ENCODE measurements at regions not wholly inside any gene's neighbourhood (a gene's known extent, or its start where the extent isn't known, plus 50 kb on each side); places are given as distances from the start of the nearest gene placed in this dataset.
"Not testable (repeated sequence)": the region's sequence is repeated elsewhere in the genome, so short reads cannot be mapped to it uniquely, and the experiment has no call there.

DNA sequence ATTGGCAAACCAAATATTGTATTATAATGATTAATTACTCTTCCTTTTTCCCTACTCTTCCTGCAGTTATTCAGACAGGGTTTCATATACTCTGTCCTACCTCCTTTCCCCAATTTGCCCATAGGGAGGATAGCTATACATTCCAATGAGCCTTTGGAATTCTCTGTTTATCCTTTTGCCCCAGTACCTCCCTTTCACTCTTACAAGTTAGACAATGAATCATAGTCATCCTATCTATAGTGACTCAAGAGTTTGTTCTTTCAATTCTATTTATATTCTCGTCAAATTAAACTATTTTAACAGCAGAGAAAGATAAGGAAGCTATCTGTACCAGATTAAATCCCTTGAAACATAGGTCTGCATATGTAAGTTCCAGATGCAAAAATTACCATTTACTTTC is 437.5 kb downstream of the NR4A2 start:
- no peak for DNase-seq

DNA sequence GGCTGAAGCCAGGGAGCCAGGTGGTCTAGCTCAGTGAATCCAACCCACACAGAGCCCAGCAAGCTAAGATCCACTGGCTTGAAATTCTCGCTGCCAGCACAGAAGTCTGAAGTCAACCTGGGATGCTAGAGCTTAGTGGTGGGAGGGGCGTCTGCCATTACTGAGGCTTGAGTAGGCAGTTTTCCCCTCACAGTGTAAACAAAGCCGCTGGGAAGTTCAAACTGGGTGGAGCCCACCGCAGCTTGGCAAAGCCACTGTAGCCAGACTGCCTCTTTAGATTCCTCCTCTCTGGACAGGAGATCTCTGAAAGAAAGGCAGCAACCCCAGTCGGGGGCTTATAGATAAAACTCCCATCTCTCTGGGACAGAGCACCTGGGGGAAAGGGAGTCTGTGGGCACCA is 452.1 kb downstream of the NR4A2 start:
- DNase-seq, result not testable (repeated sequence)

GRCh38 chr2:155879900-155880299 is 452.6 kb downstream of the NR4A2 start:
- not testable (repeated sequence) for DNase-seq

DNA sequence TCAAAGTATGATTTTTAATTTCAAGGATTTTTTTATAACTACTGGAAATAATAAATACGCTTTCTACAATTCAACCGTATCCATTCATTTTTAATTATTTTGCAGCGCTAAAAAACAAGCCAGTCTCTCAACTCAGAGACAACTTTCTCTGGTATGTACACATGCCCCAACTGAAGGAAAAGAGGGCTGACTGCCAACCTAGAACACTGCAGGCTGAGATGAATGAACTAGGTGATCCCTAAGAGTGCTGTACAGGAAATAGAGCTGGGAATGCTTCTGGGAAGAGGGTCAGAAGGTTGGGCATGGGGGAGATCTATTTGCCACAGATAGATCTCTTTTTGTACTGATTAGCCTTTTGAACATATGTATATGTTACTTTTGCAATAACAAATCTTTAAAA is 460.1 kb downstream of the NR4A2 start:
- no peak for DNase-seq

GRCh38 chr2:155871940-155872339 is 460.6 kb downstream of the NR4A2 start:
- DNase-seq, result no peak

DNA sequence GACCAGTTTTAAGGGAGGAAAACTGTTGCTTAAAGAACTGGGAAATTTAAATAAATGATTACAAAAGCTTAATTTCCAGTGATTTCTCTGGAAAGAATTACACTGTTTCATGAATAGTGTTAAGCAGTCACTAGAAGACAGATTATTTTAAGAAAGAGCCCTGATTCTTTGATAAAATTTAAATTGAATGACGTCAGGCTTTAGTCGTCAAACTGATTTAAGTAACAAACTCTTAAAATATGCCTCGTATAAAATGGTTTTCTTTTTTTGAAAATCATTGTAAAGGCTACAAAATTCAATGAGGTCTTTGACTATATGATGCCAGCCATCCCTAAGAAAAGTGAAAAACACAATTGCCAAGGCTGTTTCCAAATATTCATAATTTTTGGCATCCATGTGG is 465.0 kb downstream of the NR4A2 start:
- no peak for DNase-seq

DNA sequence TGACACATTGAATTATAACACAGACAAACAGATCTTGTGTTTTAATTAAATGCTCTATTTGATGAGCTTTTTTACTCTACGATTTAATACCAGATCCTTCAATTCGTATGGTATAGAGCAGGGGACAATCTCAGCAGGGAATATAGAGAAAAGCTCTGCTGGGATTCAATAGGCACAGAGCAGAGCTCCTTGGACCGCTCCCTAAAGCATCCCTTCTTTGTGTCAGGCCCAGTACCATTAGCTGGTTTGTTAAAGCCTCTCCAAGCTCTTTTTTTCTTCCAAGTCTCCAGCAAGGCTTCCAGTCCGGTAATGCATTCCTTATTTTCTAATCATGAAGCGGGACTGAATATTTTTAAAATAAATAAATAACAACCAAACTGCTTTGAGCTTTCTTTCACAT is 466.0 kb downstream of the NR4A2 start:
- DNase-seq, result no peak

DNA sequence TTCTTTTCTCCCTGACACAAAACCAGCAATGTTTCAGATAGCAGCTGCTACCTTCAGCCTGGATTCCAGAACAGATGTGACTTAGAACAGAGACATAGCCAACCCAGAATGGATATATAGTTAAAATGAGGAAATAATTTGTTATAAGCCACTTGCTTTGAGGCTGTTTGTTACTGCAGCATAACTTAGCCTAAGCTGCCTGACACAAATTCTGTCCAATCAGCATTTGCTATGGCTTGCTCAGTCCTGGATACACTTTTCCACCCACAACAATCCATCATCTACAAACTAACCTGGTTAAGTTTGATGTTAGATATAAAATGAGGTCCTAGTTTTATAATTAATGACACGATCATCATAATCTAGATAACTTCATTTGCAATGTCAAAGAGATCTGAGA is 480.4 kb downstream of the NR4A2 start:
- DNase-seq, result no peak

DNA sequence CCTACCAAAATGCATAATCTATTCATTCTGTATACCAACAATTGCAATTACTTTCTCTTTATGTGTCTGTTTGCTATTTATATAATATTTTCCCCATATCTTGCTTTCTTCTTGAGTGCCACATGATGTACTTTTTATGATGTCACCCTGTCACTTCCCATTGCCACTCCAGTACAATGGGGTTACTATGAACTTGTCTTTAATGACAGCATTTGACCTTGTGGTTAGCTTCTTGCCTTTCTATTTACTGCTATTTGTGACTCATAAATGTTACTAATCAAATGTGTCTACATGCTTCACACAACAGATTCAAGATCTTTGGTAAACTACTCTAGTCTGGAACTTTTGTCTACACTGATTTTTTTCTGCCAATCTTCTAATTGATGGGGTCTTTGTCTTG is 486.3 kb downstream of the NR4A2 start:
- no peak for DNase-seq

DNA sequence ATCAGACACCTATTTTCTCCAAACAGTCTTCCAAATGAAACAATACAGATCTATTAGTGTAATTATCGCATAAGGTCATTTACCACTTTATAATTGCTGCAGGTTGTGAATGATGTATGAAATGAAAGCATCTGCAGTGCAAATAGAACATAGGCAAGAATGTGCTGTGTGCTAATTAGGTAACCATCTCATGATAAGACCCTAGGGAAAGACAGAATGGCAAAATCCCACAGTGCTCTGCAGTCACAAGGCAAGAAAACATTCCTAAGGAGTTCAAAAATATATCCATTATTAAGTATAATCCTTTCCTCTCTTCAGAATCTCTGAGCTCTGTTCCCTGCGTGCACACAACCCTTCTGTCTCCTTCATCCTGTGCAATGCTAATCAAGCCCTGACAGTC is 488.1 kb downstream of the NR4A2 start:
- DNase-seq, result no peak

DNA sequence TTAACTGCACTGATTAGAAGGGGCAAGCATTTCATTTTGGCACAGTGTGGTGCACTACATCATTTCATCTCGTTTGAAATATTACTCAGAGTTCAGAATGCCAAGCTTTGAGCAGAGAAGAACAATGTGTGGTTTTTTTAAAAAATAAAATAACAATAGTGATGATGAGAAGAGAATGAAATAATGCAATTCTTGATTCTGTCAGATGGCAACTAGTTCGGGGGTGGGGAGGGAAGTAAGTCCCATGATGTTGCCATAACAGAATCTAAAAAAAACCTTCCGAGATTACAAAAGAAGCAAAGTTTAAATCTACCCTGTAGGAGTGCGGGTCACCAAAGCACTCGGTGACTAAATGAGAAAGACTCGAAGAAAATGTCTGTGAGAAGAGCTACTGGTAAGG is 490.4 kb downstream of the NR4A2 start:
- DNase-seq, result peak; percentile 9

DNA sequence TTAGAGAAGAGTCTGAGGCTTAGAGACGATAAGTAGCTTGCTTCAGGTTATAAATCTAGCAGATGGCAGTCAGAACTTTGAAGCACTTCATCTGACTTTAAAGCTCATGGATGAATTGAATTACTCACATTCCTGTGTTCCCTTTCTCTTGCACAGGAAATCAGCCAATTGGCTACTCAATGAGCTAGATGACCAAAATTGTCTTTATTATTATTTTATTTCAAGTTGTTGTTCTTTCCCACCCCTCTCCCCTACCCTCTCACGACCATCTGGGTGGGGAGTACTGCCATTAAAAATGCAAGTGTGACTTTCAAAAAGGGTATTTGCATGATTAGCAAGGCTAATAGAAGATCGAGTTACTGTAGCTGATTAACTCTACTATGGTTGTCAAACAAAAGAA is 491.1 kb downstream of the NR4A2 start:
- DNase-seq, result no peak

DNA sequence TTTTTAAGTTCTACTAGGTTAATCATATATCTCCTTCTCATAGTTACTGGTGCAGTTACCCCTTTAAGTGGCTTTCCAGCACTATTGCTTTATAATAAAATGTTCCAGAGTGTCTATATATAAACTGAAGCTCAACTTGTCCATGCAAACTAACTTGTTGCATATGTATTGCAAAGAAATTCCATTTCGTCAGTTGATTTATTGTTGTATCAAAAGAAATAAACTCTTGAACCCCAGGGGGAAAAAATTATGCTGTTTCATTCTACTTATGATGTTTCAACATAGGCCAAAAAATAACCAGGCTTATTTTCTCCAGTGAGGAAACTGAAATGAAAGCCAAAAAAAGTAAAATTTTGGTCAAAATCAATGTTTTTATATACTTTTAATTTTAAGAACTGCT is 491.9 kb downstream of the NR4A2 start:
- peak; percentile 44 for DNase-seq

DNA sequence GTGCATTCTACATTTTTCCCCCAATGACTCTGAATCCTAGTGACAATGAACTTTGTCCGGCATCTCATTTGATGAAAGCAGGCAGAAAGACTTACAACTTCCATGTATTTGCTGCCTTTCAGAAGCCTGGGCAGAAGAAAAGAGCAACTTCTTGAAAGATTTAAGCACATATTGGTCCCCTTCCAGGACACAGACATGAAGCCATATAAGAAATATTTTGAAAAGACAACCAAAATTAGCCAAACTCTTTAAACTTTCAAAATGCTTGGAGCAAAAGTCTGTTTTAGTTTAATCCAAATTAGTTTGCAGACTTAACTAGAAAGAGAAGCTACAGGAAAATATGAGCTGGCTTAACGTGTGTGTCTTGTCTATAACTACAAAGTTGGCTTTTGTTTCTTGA is 492.5 kb downstream of the NR4A2 start:
- DNase-seq, result peak; percentile 43

DNA sequence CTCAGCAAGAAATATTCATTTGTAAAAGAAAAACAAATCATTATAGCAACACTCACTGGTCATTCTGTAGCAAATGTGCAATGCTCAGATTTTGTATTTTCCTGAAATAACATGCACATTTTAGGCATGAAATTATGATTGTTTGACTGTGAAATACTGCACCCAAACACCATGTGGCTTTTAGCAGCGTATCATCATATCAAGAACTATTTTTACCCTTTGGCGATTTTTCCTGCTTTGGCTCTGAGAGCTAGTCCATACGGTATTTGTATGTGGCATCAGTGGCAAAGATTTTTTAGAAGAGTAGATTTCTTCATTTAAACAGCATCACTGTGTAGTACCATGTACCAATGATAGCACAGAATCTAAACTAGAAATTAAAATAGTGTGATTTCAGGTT is 493.1 kb downstream of the NR4A2 start:
- peak; percentile 53 for DNase-seq

DNA sequence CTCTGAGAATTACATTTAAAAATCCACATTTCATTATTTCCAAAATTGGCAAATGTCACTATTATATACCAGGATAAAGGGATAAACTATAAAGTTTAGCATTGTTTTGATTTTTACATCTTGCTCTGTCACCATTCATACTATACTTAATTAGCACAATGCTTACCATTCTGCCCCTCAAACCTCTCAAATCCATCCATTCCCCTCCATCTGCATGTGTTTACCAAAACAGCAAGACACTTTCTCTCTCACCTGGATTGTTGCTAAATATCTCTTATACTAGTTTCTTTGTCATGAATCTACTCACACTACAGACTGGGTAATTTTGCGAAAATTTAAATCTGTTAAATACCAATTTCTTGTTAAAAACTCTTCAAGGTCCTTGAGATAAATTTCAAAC is 496.1 kb downstream of the NR4A2 start:
- no peak for DNase-seq

- no peak for DNase-seq
These were observed 501.5 kb downstream of the NR4A2 start for GRCh38 chr2:155830817-155831579.

GRCh38 chr2:155830351-155830750 is 502.2 kb downstream of the NR4A2 start:
- no peak for DNase-seq

GRCh38 chr2:155825876-155826275 is 506.6 kb downstream of the NR4A2 start:
- DNase-seq, result no peak

DNA sequence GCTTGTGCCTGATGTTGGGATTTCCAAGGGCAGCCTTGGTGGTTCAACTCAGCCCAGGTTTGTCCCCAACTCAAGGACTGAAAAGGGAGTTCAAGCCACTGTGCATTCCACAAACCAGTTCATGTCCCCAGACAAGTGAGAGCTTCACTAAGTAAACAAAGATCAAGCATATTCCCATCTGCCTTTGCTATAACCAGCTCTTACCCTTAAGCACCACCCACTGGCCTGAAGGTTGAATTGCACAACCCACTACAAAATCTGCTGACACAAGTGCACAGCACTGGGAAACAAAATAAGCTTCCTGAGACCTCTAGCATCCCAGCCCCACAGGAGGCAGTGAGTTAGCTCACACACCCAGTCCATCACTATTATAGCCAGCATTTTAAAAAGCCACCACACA is 516.7 kb downstream of the NR4A2 start:
- peak; percentile 11 for DNase-seq

DNA sequence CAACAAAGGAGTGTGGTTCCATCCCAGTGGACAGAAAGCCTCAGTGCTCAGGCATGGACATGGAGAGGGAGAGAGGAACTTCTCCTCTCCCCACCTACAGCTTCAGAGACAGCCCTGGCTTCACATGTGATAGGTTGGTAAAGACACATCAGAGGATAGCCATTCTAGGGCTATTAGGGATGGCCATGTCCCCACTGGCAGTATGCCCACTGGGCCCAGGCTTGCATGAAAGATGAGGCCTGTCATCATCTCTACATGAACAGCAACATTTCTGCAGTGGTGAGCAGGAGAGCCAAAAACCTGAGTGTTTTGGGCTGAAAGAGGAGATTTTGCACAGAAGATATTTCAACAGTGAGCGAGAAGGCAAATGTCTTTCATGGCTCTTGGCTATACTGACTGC is 517.2 kb downstream of the NR4A2 start:
- DNase-seq, result no peak

- no peak for DNase-seq
These were observed 522.1 kb downstream of the NR4A2 start for GRCh38 chr2:155810411-155810810.

- DNase-seq, result no peak
These were observed 529.6 kb downstream of the NR4A2 start for GRCh38 chr2:155802888-155803287.

DNA sequence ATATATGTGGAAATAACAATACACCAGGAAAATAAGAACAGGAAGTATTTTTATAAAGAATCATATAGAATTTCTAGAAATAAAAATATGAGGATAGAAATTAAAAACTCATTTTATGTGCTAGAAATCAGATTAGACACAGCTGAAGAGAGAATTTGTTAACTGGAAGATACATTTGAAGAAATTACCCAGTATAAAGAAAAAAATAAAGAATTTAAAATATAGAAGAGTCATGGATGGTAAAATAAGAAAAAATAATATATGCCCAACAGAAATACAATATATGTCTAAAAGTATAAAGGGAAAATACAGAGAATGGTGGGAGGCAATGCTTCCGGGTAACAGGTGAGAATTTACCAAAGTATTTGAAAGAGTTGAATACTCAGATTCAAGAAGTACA is 539.9 kb downstream of the NR4A2 start:
- no peak for DNase-seq

GRCh38 chr2:155770516-155770915 is 562.0 kb downstream of the NR4A2 start:
- no peak for DNase-seq

All from tongue (tissue), 1 donor.